Aorta (tissue), 5 donors: ENCODE measurements at regions not wholly inside any gene's neighbourhood (a gene's known extent, or its start where the extent isn't known, plus 50 kb on each side); places are given as distances from the start of the nearest gene placed in this dataset.
A peak's percentile ranks its signal among the peaks of the same experiment; 100 is the strongest.

ENCODE experiments used
- ATAC-seq: fragments of 200-7000 bp; cut with Tn5 transposase; one replicate; pipeline ENCODE4 v1.9.1; 2022; ENCODE audit warnings: moderate library complexity; ENCODE audit not compliant: low FRiP score
- DNase-seq, 2 donors: peaks; one replicate each; pipeline ENCODE4 v3.0.0-alpha.2; 2020
- H3K27ac ChIP-seq, 2 donors: one replicate each; pipeline ENCODE4 v1.5.1; 2013; ENCODE audit warnings: low read length in 2 of 2, mild to moderate bottlenecking in 2 of 2, moderate library complexity in 2 of 2, control low read depth in 1 of 2, inconsistent platforms in 1 of 2, low read depth in 1 of 2
- H3K27me3 ChIP-seq, 2 donors: one replicate each; pipeline ENCODE4 v1.6.1; 2013; ENCODE audit warnings: control low read depth in 1 of 2, low read length in 1 of 2, mild to moderate bottlenecking in 1 of 2, moderate library complexity in 1 of 2; ENCODE audit not compliant: insufficient read depth in 2 of 2, control insufficient read depth in 1 of 2
- H3K36me3 ChIP-seq, 2 donors: one replicate each; pipeline ENCODE4 v1.6.1; 2013; ENCODE audit warnings: control low read depth in 1 of 2, low read length in 1 of 2, mild to moderate bottlenecking in 1 of 2; ENCODE audit not compliant: insufficient read depth in 2 of 2, control insufficient read depth in 1 of 2
- H3K4me1 ChIP-seq, 2 donors: one replicate each; pipeline ENCODE4 v1.6.1; 2013; ENCODE audit warnings: low read length in 2 of 2, control low read depth in 1 of 2, mild to moderate bottlenecking in 1 of 2, moderate library complexity in 1 of 2; ENCODE audit not compliant: insufficient read depth in 2 of 2, control insufficient read depth in 1 of 2
- H3K4me3 ChIP-seq, 2 donors: one replicate each; pipeline ENCODE4 v1.5.1; 2013; ENCODE audit warnings: low read length in 2 of 2, control low read depth in 1 of 2, mild to moderate bottlenecking in 1 of 2
- H3K9me3 ChIP-seq: one replicate; pipeline ENCODE4 v1.6.1; 2013; ENCODE audit warnings: mild to moderate bottlenecking, low read length; ENCODE audit not compliant: control insufficient read depth
- WGBS, 2 donors: extraction: QIAGEN DNeasy Blood & Tissue Kit; methylation state at CpG; one replicate each; pipeline ENCODE4 v1.1.7; 2013; 5-methylcytosine and 5-hydroxymethylcytosine counted together
- intact Hi-C, 2 donors: fragments of 100-400 bp; cut with DNase I; formaldehyde crosslinking; loops; one replicate each; pipeline versions ENCODE4 v1.14.2 to v1.15.0; 2022
- donor health status: healthy with polysubstance abuse.
- donor health status: Bipolar disorder and iron deficiency.
- donor health status: DM: no; HTN: no; CAD: no.
- donor health status: DM: no; HTN: no; CAD: no.
- donor health status: DM: yes; HTN: yes; CAD: no.

- Histone ChIP-seq H3K4me1 (peaks cover 0 to 2% of the 10 kb centered on the region in 2 donors), H3K9me3 (no peaks in the 10 kb centered on the region), H3K27ac (no peak overlapping the region), H3K4me3 (no peak overlapping the region), H3K27me3 (no peaks in the 10 kb centered on the region), H3K36me3 (no peaks in the 10 kb centered on the region)
- ATAC-seq = no peak
- intact Hi-C loops = no loop called here
- 8 to 10% methylated on average over 1 of the region's 1 CpG for WGBS, 2 donors
- no peak for DNase-seq
Observed at GRCh38 chr5:36442796-36443195, 141.1 kb upstream of the RANBP3L start.

GRCh38 chr5:36443941-36444340, 142.2 kb upstream of the RANBP3L start:
- Histone ChIP-seq H3K4me3 (no peak overlapping the region), H3K27me3 (no peaks in the 10 kb centered on the region), H3K36me3 (no peaks in the 10 kb centered on the region), H3K9me3 (no peaks in the 10 kb centered on the region), H3K27ac (no peak overlapping the region), H3K4me1 (peaks cover 0 to 4% of the 10 kb centered on the region in 2 donors)
- ATAC-seq (no peak), DNase-seq (no peak)
- WGBS, 2 donors = 66 to 71% methylated on average over 3 of the region's 3 CpGs
- intact Hi-C loops = no loop called here

- Histone ChIP-seq H3K36me3 (no peaks in the 10 kb centered on the region), H3K27ac (no peak overlapping the region), H3K4me1 (peaks cover 0 to 4% of the 10 kb centered on the region in 2 donors), H3K27me3 (no peaks in the 10 kb centered on the region), H3K9me3 (no peaks in the 10 kb centered on the region), H3K4me3 (no peak overlapping the region)
- peak in 1 of 2 donors; percentile 86 for DNase-seq
- intact Hi-C loops = no loop called here
- 26 to 31% methylated on average over 11 of the region's 11 CpGs for WGBS, 2 donors
- peak; percentile 75 for ATAC-seq
Observed at GRCh38 chr5:36444582-36445418, 143.1 kb upstream of the RANBP3L start.

GRCh38 chr5:36447776-36448175, 146.1 kb upstream of the RANBP3L start:
- Histone ChIP-seq H3K9me3 (no peaks in the 10 kb centered on the region), H3K4me3 (no peak overlapping the region), H3K27ac (no peak overlapping the region), H3K27me3 (no peaks in the 10 kb centered on the region), H3K36me3 (no peaks in the 10 kb centered on the region), H3K4me1 (peaks cover 0 to 4% of the 10 kb centered on the region in 2 donors)
- no peak for DNase-seq
- intact Hi-C loops = no loop called here
- no peak for ATAC-seq
- 94 to 98% methylated on average over 2 of the region's 2 CpGs for WGBS, 2 donors

GRCh38 chr5:36450229-36451014, 148.7 kb upstream of the RANBP3L start:
- H3K4me1 ChIP-seq = peaks cover 0 to 1% of the 10 kb centered on the region in 2 donors
- ATAC-seq = no peak
- intact Hi-C loops = no loop called here
- 73 to 76% methylated on average over 3 of the region's 3 CpGs for WGBS, 2 donors
- H3K36me3 ChIP-seq = no peaks in the 10 kb centered on the region
- H3K9me3 ChIP-seq = no peaks in the 10 kb centered on the region
- H3K27me3 ChIP-seq = no peaks in the 10 kb centered on the region
- no peak for DNase-seq
- H3K27ac ChIP-seq = no peak overlapping the region
- no peak overlapping the region for H3K4me3 ChIP-seq

GRCh38 chr5:36452424-36453006, 150.8 kb upstream of the RANBP3L start:
- no peaks in the 10 kb centered on the region for H3K36me3 ChIP-seq
- H3K9me3 ChIP-seq = no peaks in the 10 kb centered on the region
- H3K4me1 ChIP-seq = peaks cover 0 to 1% of the 10 kb centered on the region in 2 donors
- no peak overlapping the region for H3K27ac ChIP-seq
- DNase-seq (no peak), ATAC-seq (no peak)
- WGBS, 2 donors = 74 to 80% methylated on average over 4 of the region's 4 CpGs
- intact Hi-C loops = no loop called here
- H3K27me3 ChIP-seq = no peaks in the 10 kb centered on the region
- H3K4me3 ChIP-seq = no peak overlapping the region

- no peak overlapping the region for H3K27ac ChIP-seq
- 53 to 56% methylated on average over 3 of the region's 3 CpGs for WGBS, 2 donors
- H3K36me3 ChIP-seq = no peaks in the 10 kb centered on the region
- ATAC-seq = no peak
- DNase-seq = no peak
- H3K27me3 ChIP-seq = no peaks in the 10 kb centered on the region
- H3K4me1 ChIP-seq = no peaks in the 10 kb centered on the region
- H3K9me3 ChIP-seq = no peaks in the 10 kb centered on the region
- intact Hi-C loops = no loop called here
- H3K4me3 ChIP-seq = no peak overlapping the region
Observed at GRCh38 chr5:36457511-36458270, 148.7 kb upstream of the SLC1A3 start.

GRCh38 chr5:36458746-36459145, 147.7 kb upstream of the SLC1A3 start:
- no peak overlapping the region for H3K27ac ChIP-seq
- no peaks in the 10 kb centered on the region for H3K27me3 ChIP-seq
- WGBS, 2 donors = 69 to 71% methylated on average over 3 of the region's 3 CpGs
- H3K9me3 ChIP-seq = no peaks in the 10 kb centered on the region
- ATAC-seq (no peak), DNase-seq (no peak)
- H3K36me3 ChIP-seq = no peaks in the 10 kb centered on the region
- H3K4me1 ChIP-seq = no peaks in the 10 kb centered on the region
- no peak overlapping the region for H3K4me3 ChIP-seq
- intact Hi-C loops = no loop called here
